GM12891 (cell line): ENCODE measurements at regions not wholly inside any gene's neighbourhood (a gene's known extent, or its start where the extent isn't known, plus 50 kb on each side); places are given as distances from the start of the nearest gene placed in this dataset.

ENCODE experiments used
- PAX5 ChIP-seq: IDR thresholded peaks from 2 replicates; pipeline ENCODE4 v1.6.1; 2011; ENCODE audit warnings: low read length, moderate library complexity, mild to moderate bottlenecking; ENCODE audit not compliant: insufficient read depth, severe bottlenecking
- POLR2A ChIP-seq: IDR thresholded peaks from 2 replicates; pipeline ENCODE4 v1.6.1; 2011; ENCODE audit warnings: low read depth, low read length, control low read depth
- POLR2AphosphoS5 ChIP-seq: IDR thresholded peaks from 2 replicates; pipeline ENCODE4 v1.6.1; 2011; ENCODE audit warnings: low read depth, low read length, control low read depth
- POU2F2 ChIP-seq: IDR thresholded peaks from 2 replicates; pipeline ENCODE4 v1.6.1; 2011; ENCODE audit warnings: low read depth, mild to moderate bottlenecking, control low read depth, low read length, moderate library complexity
- SPI1 ChIP-seq: IDR thresholded peaks from 2 replicates; pipeline ENCODE4 v1.6.1; 2011; ENCODE audit warnings: low read depth, low read length, control low read depth
- TAF1 ChIP-seq: IDR thresholded peaks from 2 replicates; pipeline ENCODE4 v1.6.1; 2011; ENCODE audit warnings: low read depth, low read length, control low read depth

DNA sequence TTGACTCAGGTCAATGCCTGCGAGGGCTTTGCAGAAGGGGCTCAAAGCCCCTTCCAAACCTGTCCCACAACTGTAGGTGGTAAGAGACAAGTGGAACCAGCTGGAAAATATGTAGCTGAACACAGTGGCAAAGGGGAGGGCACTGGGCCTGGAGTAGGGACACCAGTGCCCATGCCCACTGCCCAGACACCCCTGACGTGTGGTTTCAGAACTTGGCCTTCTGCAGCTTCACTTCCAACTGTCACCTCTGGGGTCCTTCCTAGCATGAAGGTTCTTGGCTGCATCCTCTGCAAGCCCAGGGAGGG lies 233.1 kb upstream of the IRX1 start:
- TF ChIP-seq POLR2AphosphoS5 (no peak), POLR2A (no peak), TAF1 (no peak), POU2F2 (no peak), SPI1 (no peak), PAX5 (no peak)
